Neutrophil (primary cell): ENCODE measurements at regions not wholly inside any gene's neighbourhood (a gene's known extent, or its start where the extent isn't known, plus 50 kb on each side); places are given as distances from the start of the nearest gene placed in this dataset.

Experiments
- H3K27ac ChIP-seq: fragments of 200-600 bp; sonication (generic); 2 replicates; pipeline ENCODE4 v1.5.1; 2016; ENCODE audit warnings: mild to moderate bottlenecking, moderate library complexity
- H3K27me3 ChIP-seq: fragments of 200-600 bp; sonication (generic); 2 replicates; pipeline ENCODE4 v1.6.0; 2016; ENCODE audit warnings: mild to moderate bottlenecking
- H3K36me3 ChIP-seq: fragments of 200-600 bp; sonication (generic); 2 replicates; pipeline ENCODE4 v1.5.1; 2017
- H3K4me1 ChIP-seq, 2 experiments: fragments of 200-600 bp in 1 of 2; sonication (generic) in 1 of 2; 1 replicate in 1 of 2; 2 replicates in 1 of 2; pipeline versions ENCODE4 v1.5.1 to v1.6.1; 2013 to 2016; ENCODE audit warnings: low read depth in 1 of 2, low read length in 1 of 2, mild to moderate bottlenecking in 1 of 2, moderate library complexity in 1 of 2; ENCODE audit not compliant: control insufficient read depth in 1 of 2, insufficient read depth in 1 of 2
- H3K4me3 ChIP-seq, 2 experiments: fragments of 200-600 bp in 1 of 2; sonication (generic) in 1 of 2; 1 replicate in 1 of 2; 2 replicates in 1 of 2; pipeline ENCODE4 v1.5.1; 2013 to 2016; ENCODE audit warnings: low read depth in 1 of 2, low read length in 1 of 2, mild to moderate bottlenecking in 1 of 2, moderate library complexity in 1 of 2
- H3K9me3 ChIP-seq: fragments of 200-600 bp; sonication (generic); 2 replicates; pipeline ENCODE4 v1.5.1; 2016
- TF ChIP-seq, protein P1 (sequence below): fragments of 200-600 bp; sonication (generic); IDR thresholded peaks from 2 replicates; pipeline ENCODE4 v1.5.1; 2016; ENCODE audit warnings: antibody characterized with exemption

DNA sequence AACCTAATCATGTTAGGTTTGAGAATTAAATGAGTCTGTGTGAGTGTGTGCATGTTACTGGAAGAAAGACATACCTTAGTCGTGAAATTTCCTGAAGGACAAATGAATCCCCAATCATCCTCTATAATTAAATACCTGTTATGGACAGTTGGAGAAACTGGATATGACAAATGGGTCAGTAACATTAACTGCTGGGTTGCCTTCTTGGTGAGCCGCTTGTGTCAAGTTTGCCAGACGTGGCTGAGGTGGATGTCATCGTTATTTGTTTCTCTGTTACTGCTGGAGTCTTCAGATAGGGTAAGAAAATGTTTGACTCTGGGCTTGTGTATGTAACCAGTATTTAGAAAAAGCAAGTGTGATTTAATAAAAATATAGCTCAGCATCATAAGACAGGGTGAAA is 131.6 kb downstream of the CAND1 start:
- H3K27ac ChIP-seq, result no peak overlapping the region
- H3K4me3 ChIP-seq, result no peak overlapping the region
- H3K9me3 ChIP-seq, result no peaks in the 10 kb centered on the region
- TF ChIP-seq, protein P1, sequence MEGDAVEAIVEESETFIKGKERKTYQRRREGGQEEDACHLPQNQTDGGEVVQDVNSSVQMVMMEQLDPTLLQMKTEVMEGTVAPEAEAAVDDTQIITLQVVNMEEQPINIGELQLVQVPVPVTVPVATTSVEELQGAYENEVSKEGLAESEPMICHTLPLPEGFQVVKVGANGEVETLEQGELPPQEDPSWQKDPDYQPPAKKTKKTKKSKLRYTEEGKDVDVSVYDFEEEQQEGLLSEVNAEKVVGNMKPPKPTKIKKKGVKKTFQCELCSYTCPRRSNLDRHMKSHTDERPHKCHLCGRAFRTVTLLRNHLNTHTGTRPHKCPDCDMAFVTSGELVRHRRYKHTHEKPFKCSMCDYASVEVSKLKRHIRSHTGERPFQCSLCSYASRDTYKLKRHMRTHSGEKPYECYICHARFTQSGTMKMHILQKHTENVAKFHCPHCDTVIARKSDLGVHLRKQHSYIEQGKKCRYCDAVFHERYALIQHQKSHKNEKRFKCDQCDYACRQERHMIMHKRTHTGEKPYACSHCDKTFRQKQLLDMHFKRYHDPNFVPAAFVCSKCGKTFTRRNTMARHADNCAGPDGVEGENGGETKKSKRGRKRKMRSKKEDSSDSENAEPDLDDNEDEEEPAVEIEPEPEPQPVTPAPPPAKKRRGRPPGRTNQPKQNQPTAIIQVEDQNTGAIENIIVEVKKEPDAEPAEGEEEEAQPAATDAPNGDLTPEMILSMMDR, result no peak
- no peaks in the 10 kb centered on the region for H3K27me3 ChIP-seq
- H3K36me3 ChIP-seq, result no peaks in the 10 kb centered on the region
- H3K4me1 ChIP-seq, result no peaks in the 10 kb centered on the region

DNA sequence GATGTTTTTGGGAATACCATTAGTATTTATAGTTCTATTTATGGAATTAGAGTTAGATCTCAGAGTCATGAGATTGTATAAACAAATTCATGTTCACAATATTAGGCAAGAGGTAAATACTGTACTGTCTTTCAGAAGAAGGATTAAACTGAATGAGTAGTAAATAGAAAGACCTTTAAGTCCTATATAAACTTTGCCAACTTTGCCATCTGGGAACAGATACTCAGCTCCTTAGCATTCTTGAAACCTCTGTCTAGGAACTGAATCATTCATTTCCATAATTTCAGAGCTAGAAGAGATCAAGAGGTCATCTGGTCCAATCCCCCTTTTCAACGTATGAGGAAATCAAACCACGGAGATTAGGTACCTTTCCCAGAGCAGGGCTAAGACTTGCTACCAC is 141.1 kb downstream of the CAND1 start:
- Histone ChIP-seq H3K36me3 (no peaks in the 10 kb centered on the region), H3K4me3 (no peak overlapping the region), H3K27me3 (no peaks in the 10 kb centered on the region), H3K27ac (no peak overlapping the region), H3K4me1 (no peaks in the 10 kb centered on the region), H3K9me3 (no peaks in the 10 kb centered on the region)
- TF ChIP-seq, protein P1, result no peak

DNA sequence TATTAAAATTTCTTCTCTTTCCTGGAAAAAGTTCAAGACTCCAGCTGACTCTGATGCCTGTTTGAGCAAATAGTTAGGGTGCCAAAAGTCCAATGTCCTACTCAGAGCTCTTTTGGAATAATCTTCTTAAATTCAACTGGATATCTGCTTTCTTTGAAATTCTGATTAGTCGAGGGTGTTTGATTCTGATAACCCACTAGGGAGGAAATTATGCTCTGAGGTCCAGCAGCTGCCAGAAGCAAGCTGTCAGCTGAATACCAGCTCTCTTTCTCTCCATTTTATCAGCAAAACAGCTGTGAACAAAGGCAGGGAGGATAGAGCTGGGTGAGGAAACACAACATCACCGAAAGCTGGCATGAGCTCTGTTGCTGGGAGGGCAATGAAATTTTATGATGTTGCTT is 141.5 kb downstream of the CAND1 start:
- Histone ChIP-seq H3K27ac (no peak overlapping the region), H3K4me3 (no peak overlapping the region), H3K4me1 (no peaks in the 10 kb centered on the region), H3K9me3 (no peaks in the 10 kb centered on the region), H3K36me3 (no peaks in the 10 kb centered on the region), H3K27me3 (no peaks in the 10 kb centered on the region)
- TF ChIP-seq, protein P1, result no peak

DNA sequence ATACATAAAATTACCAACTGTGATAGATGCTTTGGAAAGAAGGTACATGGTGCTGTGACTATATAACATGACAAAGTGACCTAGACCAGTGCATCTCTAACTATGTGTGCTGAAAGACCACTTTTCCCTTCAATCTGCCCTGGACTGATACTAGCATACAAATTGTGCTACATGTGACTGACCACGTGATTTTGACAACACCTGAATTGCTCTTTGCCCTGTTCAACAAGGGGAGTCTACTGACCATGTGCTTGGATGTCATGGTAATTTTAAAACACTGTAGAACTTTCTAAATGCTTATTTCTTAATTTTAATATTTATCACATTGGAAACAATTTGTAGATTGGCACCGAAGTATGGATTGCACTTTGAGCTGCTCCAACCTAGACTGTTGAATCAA is 142.4 kb downstream of the CAND1 start:
- Histone ChIP-seq H3K4me3 (no peak overlapping the region), H3K27me3 (no peaks in the 10 kb centered on the region), H3K9me3 (no peaks in the 10 kb centered on the region), H3K36me3 (no peaks in the 10 kb centered on the region), H3K27ac (no peak overlapping the region), H3K4me1 (no peaks in the 10 kb centered on the region)
- TF ChIP-seq, protein P1, result no peak

DNA sequence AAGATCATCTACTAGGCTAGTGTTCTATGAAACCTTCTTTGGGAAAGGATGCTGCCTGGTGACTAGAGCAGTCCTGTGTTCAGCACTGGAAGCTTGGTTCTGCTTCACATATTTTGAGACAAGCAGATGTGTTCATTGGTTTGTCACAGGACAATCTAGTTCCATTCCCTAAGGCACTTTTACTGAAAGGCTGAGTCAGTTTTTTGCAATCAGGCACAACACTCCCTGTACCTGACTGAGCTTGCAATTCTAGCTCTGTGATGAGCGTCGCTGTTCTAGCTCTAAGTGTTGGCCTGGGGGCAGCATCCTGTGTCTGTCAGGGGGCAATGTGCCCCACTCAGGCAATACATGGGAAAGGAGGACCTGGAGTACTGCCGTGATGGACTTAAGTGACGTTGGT is 144.4 kb downstream of the CAND1 start:
- no peak overlapping the region for H3K4me3 ChIP-seq
- no peaks in the 10 kb centered on the region for H3K27me3 ChIP-seq
- TF ChIP-seq, protein P1, result no peak
- no peak overlapping the region for H3K27ac ChIP-seq
- no peaks in the 10 kb centered on the region for H3K4me1 ChIP-seq
- H3K36me3 ChIP-seq, result no peaks in the 10 kb centered on the region
- H3K9me3 ChIP-seq, result no peaks in the 10 kb centered on the region
